ENCODE measurements at regions not wholly inside any gene's neighbourhood (a gene's known extent, or its start where the extent isn't known, plus 50 kb on each side); places are given as distances from the start of the nearest gene placed in this dataset.

DNA sequence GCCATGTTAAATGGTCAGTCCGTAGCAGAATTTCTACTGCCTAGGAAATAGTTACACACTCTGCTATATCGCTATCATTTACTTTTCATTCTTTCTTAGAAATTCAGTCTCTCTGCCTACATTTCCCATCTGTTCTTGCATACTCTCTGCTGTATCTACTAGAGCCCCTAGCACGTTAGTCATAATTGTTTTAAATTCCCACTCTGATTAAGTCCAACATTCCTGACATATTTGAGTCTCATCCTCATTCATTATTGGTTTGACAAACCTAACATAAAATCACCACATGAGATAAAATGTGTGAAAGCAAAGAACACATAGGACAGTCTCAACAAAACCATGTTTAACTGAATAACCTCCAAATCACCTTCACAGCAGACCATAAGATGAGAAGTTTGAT lies 513.6 kb downstream of the PLPP3 start:
- H3K4me3 ChIP-seq (replicated peaks in 1 of 4; ENCODE audit: control extremely low read depth in 1 of 4, insufficient read depth in 1 of 4, low read depth in 3 of 4, low read length in 4 of 4), result no peak overlapping the region
- peak in 1 of 2 donors; percentile 64 for DNase-seq (ENCODE audit: low read depth in 2 of 2)
- H3K4me2 ChIP-seq (ENCODE audit: extremely low read depth, insufficient read depth, low read length), result no peak overlapping the region
- no peaks in the 10 kb centered on the region for H4K20me1 ChIP-seq (ENCODE audit: control insufficient read depth, extremely low read depth, insufficient read depth, low read length)
- H3K27me3 ChIP-seq (ENCODE audit: control insufficient read depth, insufficient read depth, low read length), result no peaks in the 10 kb centered on the region
- H3K27ac ChIP-seq (ENCODE audit: insufficient read depth, low read length), result no peak overlapping the region
- TF ChIP-seq, protein P1, sequence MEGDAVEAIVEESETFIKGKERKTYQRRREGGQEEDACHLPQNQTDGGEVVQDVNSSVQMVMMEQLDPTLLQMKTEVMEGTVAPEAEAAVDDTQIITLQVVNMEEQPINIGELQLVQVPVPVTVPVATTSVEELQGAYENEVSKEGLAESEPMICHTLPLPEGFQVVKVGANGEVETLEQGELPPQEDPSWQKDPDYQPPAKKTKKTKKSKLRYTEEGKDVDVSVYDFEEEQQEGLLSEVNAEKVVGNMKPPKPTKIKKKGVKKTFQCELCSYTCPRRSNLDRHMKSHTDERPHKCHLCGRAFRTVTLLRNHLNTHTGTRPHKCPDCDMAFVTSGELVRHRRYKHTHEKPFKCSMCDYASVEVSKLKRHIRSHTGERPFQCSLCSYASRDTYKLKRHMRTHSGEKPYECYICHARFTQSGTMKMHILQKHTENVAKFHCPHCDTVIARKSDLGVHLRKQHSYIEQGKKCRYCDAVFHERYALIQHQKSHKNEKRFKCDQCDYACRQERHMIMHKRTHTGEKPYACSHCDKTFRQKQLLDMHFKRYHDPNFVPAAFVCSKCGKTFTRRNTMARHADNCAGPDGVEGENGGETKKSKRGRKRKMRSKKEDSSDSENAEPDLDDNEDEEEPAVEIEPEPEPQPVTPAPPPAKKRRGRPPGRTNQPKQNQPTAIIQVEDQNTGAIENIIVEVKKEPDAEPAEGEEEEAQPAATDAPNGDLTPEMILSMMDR (conservative IDR thresholded peaks at IDR 0.05 in 1 of 2, IDR thresholded peaks at IDR 0.05 in 1 of 2; ENCODE audit: low read depth in 1 of 2, low read length in 2 of 2), result no peak
- no peak for TF ChIP-seq EZH2 (IDR thresholded peaks at IDR 0.05; ENCODE audit: low read length, missing control alignments)
- H2AFZ ChIP-seq (ENCODE audit: low read length), result no peak overlapping the region
- no peaks in the 10 kb centered on the region for H3K79me2 ChIP-seq (ENCODE audit: control insufficient read depth, insufficient read depth, low read length)
- H3K9me3 ChIP-seq (ENCODE audit: control insufficient read depth, insufficient read depth, low read depth, low read length), result no peaks in the 10 kb centered on the region
- no peaks in the 10 kb centered on the region for H3K36me3 ChIP-seq (ENCODE audit: control insufficient read depth, insufficient read depth, low read length)
- peaks cover 8% of the 10 kb centered on the region for H3K4me1 ChIP-seq (ENCODE audit: control insufficient read depth, extremely low read depth, insufficient read depth, low read length)
- H3K9ac ChIP-seq (ENCODE audit: insufficient read depth, low read length), result no peak overlapping the region

DNA sequence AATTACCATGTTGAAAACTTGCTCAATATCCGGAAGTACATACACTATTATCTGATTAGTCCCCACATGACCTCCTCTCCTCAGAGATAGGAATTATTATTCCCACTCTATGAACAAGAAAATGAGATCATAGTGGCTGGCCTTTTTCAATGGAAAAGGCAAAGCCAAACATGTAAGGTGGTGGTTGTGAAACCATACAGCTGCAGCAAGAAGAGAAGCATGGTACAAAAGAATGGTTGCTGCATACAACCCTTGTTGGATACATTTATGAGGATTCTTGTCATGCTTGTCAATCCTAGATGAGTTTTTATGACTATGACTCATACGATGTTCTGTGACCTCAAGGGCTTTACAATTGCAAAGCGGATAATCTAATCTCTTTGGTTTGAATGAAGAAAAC lies 514.7 kb downstream of the PLPP3 start:
- no peaks in the 10 kb centered on the region for H3K27me3 ChIP-seq (ENCODE audit: control insufficient read depth, insufficient read depth, low read length)
- no peak overlapping the region for H3K4me3 ChIP-seq (replicated peaks in 1 of 4; ENCODE audit: control extremely low read depth in 1 of 4, insufficient read depth in 1 of 4, low read depth in 3 of 4, low read length in 4 of 4)
- H3K4me1 ChIP-seq (ENCODE audit: control insufficient read depth, extremely low read depth, insufficient read depth, low read length), result peaks cover 4% of the 10 kb centered on the region
- H3K4me2 ChIP-seq (ENCODE audit: extremely low read depth, insufficient read depth, low read length), result no peak overlapping the region
- TF ChIP-seq EZH2 (IDR thresholded peaks at IDR 0.05; ENCODE audit: low read length, missing control alignments), result no peak
- TF ChIP-seq, protein P1 (conservative IDR thresholded peaks at IDR 0.05 in 1 of 2, IDR thresholded peaks at IDR 0.05 in 1 of 2; ENCODE audit: low read depth in 1 of 2, low read length in 2 of 2), result no peak
- H3K27ac ChIP-seq (ENCODE audit: insufficient read depth, low read length), result no peak overlapping the region
- no peaks in the 10 kb centered on the region for H3K79me2 ChIP-seq (ENCODE audit: control insufficient read depth, insufficient read depth, low read length)
- H4K20me1 ChIP-seq (ENCODE audit: control insufficient read depth, extremely low read depth, insufficient read depth, low read length), result no peaks in the 10 kb centered on the region
- no peaks in the 10 kb centered on the region for H3K36me3 ChIP-seq (ENCODE audit: control insufficient read depth, insufficient read depth, low read length)
- peak; percentile 27 to 56 for DNase-seq (ENCODE audit: low read depth in 2 of 2)
- H3K9me3 ChIP-seq (ENCODE audit: control insufficient read depth, insufficient read depth, low read depth, low read length), result no peaks in the 10 kb centered on the region
- H2AFZ ChIP-seq (ENCODE audit: low read length), result no peak overlapping the region
- no peak overlapping the region for H3K9ac ChIP-seq (ENCODE audit: insufficient read depth, low read length)

DNA sequence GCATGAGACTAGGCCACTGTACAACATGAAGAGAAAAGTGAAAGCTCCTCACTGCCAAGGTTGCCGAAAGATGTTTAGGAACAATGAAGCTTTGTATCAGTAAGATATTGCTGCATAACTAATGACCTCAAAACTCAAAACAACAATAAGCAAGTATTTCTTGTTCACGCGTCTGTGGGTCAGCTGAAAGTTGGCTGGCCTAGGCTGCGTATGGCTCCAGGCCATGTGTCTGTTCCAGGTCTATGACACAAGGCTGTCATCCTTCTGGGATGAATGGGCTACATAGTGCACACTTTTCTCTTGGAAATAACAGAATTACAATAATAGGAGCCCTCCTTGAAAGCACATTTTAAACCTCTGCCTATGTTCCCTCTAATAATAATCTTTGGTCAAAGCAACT lies 515.9 kb downstream of the PLPP3 start:
- Histone ChIP-seq H3K9ac (ENCODE audit: insufficient read depth, low read length) (no peak overlapping the region), H3K4me3 (replicated peaks in 1 of 4; ENCODE audit: control extremely low read depth in 1 of 4, insufficient read depth in 1 of 4, low read depth in 3 of 4, low read length in 4 of 4) (no peak overlapping the region), H3K4me1 (ENCODE audit: control insufficient read depth, extremely low read depth, insufficient read depth, low read length) (peaks cover 4% of the 10 kb centered on the region), H3K27me3 (ENCODE audit: control insufficient read depth, insufficient read depth, low read length) (no peaks in the 10 kb centered on the region), H2AFZ (ENCODE audit: low read length) (no peak overlapping the region), H3K4me2 (ENCODE audit: extremely low read depth, insufficient read depth, low read length) (no peak overlapping the region), H3K27ac (ENCODE audit: insufficient read depth, low read length) (no peak overlapping the region), H4K20me1 (ENCODE audit: control insufficient read depth, extremely low read depth, insufficient read depth, low read length) (no peaks in the 10 kb centered on the region), H3K79me2 (ENCODE audit: control insufficient read depth, insufficient read depth, low read length) (no peaks in the 10 kb centered on the region), H3K9me3 (ENCODE audit: control insufficient read depth, insufficient read depth, low read depth, low read length) (no peaks in the 10 kb centered on the region), H3K36me3 (ENCODE audit: control insufficient read depth, insufficient read depth, low read length) (no peaks in the 10 kb centered on the region)
- TF ChIP-seq, protein P1 (conservative IDR thresholded peaks at IDR 0.05 in 1 of 2, IDR thresholded peaks at IDR 0.05 in 1 of 2; ENCODE audit: low read depth in 1 of 2, low read length in 2 of 2), result no peak
- no peak for TF ChIP-seq EZH2 (IDR thresholded peaks at IDR 0.05; ENCODE audit: low read length, missing control alignments)
- no peak for DNase-seq (ENCODE audit: low read depth in 2 of 2)
